ENCODE measurements at regions not wholly inside any gene's neighbourhood (a gene's known extent, or its start where the extent isn't known, plus 50 kb on each side); places are given as distances from the start of the nearest gene placed in this dataset.

DNA sequence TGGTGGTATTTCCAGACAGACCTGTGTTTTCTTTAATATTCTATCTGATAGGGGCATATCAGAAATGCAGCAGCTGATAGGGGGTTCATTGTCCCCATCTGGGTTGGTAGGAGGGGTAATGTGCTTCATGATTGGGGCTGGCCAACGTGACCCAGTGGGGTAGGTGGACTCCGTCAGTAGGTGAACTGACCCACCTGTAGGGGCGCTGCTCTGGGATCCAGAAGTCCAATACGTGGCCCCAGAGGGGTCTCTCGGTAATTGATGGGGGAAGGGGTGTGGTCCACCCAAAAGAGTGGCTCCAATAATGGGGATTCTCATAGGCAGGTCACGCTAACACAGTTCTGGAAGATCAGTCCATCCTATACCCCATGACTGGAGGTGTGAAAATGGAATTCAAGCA is 112.0 kb downstream of the PRLHR start:
- no peak for DNase-seq (ENCODE audit: low spot score in 2 of 2)
- WGBS: 95% methylated on average over 6 of the region's 6 CpGs
- H3K27me3 ChIP-seq: no peaks in the 10 kb centered on the region
- TF ChIP-seq, protein P1, sequence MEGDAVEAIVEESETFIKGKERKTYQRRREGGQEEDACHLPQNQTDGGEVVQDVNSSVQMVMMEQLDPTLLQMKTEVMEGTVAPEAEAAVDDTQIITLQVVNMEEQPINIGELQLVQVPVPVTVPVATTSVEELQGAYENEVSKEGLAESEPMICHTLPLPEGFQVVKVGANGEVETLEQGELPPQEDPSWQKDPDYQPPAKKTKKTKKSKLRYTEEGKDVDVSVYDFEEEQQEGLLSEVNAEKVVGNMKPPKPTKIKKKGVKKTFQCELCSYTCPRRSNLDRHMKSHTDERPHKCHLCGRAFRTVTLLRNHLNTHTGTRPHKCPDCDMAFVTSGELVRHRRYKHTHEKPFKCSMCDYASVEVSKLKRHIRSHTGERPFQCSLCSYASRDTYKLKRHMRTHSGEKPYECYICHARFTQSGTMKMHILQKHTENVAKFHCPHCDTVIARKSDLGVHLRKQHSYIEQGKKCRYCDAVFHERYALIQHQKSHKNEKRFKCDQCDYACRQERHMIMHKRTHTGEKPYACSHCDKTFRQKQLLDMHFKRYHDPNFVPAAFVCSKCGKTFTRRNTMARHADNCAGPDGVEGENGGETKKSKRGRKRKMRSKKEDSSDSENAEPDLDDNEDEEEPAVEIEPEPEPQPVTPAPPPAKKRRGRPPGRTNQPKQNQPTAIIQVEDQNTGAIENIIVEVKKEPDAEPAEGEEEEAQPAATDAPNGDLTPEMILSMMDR (IDR thresholded peaks at IDR 0.05): no peak
- TF ChIP-seq POLR2A (IDR thresholded peaks at IDR 0.05) (no peak), EP300 (IDR thresholded peaks at IDR 0.05) (no peak), POLR2AphosphoS5 (IDR thresholded peaks at IDR 0.05) (no peak)
- H3K4me3 ChIP-seq: no peak overlapping the region
- H3K36me3 ChIP-seq: no peaks in the 10 kb centered on the region
- H3K27ac ChIP-seq: no peak overlapping the region
- H3K9me3 ChIP-seq: no peaks in the 10 kb centered on the region
- no peaks in the 10 kb centered on the region for H3K4me1 ChIP-seq

DNA sequence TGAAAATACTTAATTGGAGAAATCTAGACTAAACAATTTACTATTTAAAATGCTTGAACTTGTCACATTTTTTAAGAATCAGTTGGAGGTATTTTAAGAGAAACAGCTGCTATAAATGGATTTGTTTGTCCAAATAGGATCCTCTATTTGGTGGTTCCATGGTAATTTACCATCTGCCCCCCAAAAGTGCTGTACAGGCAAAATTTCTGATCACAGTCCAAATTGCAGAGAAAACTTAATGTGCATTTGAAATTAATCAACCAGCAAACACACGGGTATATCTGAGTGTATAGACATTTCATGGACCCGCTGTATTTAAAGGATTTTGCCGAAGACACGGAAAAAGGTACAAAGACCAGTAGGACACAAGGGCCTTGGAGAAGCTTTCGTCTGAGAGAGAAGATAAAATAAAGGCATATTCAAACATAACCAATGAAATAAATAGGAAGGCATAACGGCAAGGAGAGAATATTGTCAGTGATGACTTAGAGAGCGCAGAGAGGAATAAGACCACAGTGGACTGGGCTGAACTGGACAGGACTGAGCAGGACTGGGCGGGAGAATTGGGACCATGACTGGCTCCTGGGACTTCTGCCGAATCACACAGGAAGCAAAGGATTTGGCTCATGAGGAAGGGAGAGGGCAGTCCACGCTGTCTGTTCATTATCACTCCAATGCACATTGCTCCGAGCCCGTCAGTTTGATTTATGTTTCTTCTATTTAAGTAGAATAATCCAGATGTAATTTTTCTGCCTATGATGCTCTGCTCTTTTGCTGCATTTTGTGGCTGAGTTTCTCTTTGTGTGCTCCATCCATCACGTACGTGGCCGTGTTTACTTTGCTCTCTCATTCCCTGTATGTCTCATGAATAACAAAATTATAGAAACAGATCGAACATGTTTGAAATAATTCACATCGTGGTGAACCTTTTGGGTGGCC is 112.8 kb downstream of the PRLHR start:
- Histone ChIP-seq H3K9me3 (no peaks in the 10 kb centered on the region), H3K36me3 (no peaks in the 10 kb centered on the region), H3K4me3 (no peak overlapping the region), H3K27ac (no peak overlapping the region), H3K27me3 (no peaks in the 10 kb centered on the region), H3K4me1 (no peaks in the 10 kb centered on the region)
- 66% methylated on average over 17 of the region's 17 CpGs for WGBS
- DNase-seq (ENCODE audit: low spot score in 2 of 2): no peak
- TF ChIP-seq, protein P1 (IDR thresholded peaks at IDR 0.05): no peak
- TF ChIP-seq EP300 (IDR thresholded peaks at IDR 0.05): no peak

DNA sequence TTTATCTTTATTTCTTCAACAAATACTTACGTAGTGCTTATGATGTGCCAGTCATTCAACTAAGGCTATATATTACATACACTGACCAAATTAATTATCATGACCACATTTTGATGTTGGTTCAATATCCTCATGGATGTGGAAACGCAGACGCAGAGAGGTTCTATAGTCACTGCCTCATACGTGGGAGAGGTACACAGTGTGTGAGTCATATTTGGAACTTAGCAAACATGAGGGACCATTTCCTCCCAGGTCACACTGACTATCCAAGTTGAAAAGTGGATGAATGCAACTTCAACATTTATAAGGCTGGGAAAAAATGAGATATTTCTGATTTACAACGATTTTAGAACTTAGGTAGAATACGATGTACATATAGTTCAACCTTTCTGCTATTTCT is 113.6 kb downstream of the PRLHR start:
- TF ChIP-seq POLR2A (IDR thresholded peaks at IDR 0.05): no peak
- TF ChIP-seq EP300 (IDR thresholded peaks at IDR 0.05): no peak
- TF ChIP-seq POLR2AphosphoS5 (IDR thresholded peaks at IDR 0.05): no peak
- TF ChIP-seq, protein P1 (IDR thresholded peaks at IDR 0.05): no peak
- no peaks in the 10 kb centered on the region for H3K4me1 ChIP-seq
- WGBS: 89% methylated on average over 6 of the region's 6 CpGs
- no peaks in the 10 kb centered on the region for H3K36me3 ChIP-seq
- no peak overlapping the region for H3K4me3 ChIP-seq
- no peak overlapping the region for H3K27ac ChIP-seq
- H3K27me3 ChIP-seq: no peaks in the 10 kb centered on the region
- H3K9me3 ChIP-seq: no peaks in the 10 kb centered on the region
- DNase-seq (ENCODE audit: low spot score in 2 of 2): no peak

DNA sequence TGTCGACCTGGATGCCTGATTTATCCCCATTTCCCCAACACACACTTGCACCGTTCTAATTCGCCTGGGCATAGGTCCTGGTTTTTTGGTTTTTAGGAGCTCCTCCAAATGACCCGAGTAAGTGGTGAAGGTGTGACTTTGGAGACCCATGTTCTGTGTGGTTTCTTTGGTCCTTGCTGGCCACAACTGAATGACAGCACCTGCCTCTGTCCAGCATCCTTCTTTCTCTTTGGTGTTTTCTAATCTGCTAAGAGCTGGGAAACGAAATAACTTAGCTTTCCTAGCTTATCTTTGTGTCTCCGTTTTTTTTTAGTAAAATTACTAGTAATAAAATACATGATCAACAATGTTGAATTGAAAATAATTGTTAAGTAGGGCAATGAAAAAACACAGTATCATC is 120.2 kb downstream of the PRLHR start:
- no peaks in the 10 kb centered on the region for H3K36me3 ChIP-seq
- no peak overlapping the region for H3K4me3 ChIP-seq
- TF ChIP-seq, protein P1 (IDR thresholded peaks at IDR 0.05): no peak
- TF ChIP-seq POLR2AphosphoS5 (IDR thresholded peaks at IDR 0.05): no peak
- no peak for TF ChIP-seq POLR2A (IDR thresholded peaks at IDR 0.05)
- no peak for TF ChIP-seq EP300 (IDR thresholded peaks at IDR 0.05)
- H3K4me1 ChIP-seq: no peaks in the 10 kb centered on the region
- peaks cover 18% of the 10 kb centered on the region for H3K27me3 ChIP-seq
- H3K9me3 ChIP-seq: no peaks in the 10 kb centered on the region
- no peak for DNase-seq (ENCODE audit: low spot score in 2 of 2)
- H3K27ac ChIP-seq: no peak overlapping the region
- 86% methylated on average over 6 of the region's 6 CpGs for WGBS

DNA sequence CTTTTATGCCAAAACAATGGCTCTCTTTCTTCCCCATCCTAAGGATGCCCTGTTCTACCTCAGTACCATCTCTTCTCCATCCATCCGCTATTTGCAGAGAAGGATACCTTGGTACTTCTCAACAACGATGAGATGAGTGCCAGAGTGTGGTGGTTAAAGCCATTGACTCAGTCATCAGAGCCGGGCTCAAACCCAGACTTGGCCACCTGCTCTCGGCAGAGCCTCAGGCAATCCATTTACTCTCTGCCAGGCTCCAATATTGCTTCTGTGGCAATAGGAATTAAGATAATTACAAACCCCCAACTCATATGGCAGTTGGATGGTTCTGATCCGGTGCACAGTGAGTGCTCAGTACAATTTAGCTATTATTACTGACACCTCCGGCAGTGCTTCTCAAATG is 121.3 kb downstream of the PRLHR start:
- peaks cover 22% of the 10 kb centered on the region for H3K27me3 ChIP-seq
- no peaks in the 10 kb centered on the region for H3K9me3 ChIP-seq
- DNase-seq (ENCODE audit: low spot score in 2 of 2): no peak
- H3K36me3 ChIP-seq: no peaks in the 10 kb centered on the region
- no peak overlapping the region for H3K4me3 ChIP-seq
- H3K4me1 ChIP-seq: no peaks in the 10 kb centered on the region
- 79% methylated on average over 6 of the region's 6 CpGs for WGBS
- H3K27ac ChIP-seq: no peak overlapping the region
- no peak for TF ChIP-seq POLR2A (IDR thresholded peaks at IDR 0.05)
- TF ChIP-seq, protein P1 (IDR thresholded peaks at IDR 0.05): no peak

Measured in suprapubic skin (tissue), 4 donors.